ENCODE measurements at regions not wholly inside any gene's neighbourhood (a gene's known extent, or its start where the extent isn't known, plus 50 kb on each side); places are given as distances from the start of the nearest gene placed in this dataset.

- TF ChIP-seq CTCF (conservative IDR thresholded peaks at IDR 0.05) = no peak
Measured at GRCh38 chr1:177820213-177820612, 149.6 kb downstream of the SEC16B start.

GRCh38 chr1:177817937-177818875 lies 151.7 kb downstream of the SEC16B start:
- no peak overlapping the region for H3K27ac ChIP-seq
- TF ChIP-seq CTCF (conservative IDR thresholded peaks at IDR 0.05) = no peak

More at GRCh38 chr1:177820213-177820612, 149.6 kb downstream of the SEC16B start:
- H3K27ac ChIP-seq = no peak overlapping the region

GRCh38 chr1:177812650-177813049 lies 157.2 kb downstream of the SEC16B start:
- no peak for TF ChIP-seq CTCF (conservative IDR thresholded peaks at IDR 0.05)
- H3K27ac ChIP-seq = no peak overlapping the region

GRCh38 chr1:177812144-177812543 lies 157.7 kb downstream of the SEC16B start:
- no peak for TF ChIP-seq CTCF (conservative IDR thresholded peaks at IDR 0.05)
- H3K27ac ChIP-seq = no peak overlapping the region

- no peak overlapping the region for H3K27ac ChIP-seq
- no peak for TF ChIP-seq CTCF (conservative IDR thresholded peaks at IDR 0.05)
Measured at GRCh38 chr1:177811429-177811828, 158.4 kb downstream of the SEC16B start.

GRCh38 chr1:177809819-177810218 lies 160.0 kb downstream of the SEC16B start:
- no peak overlapping the region for H3K27ac ChIP-seq
- no peak for TF ChIP-seq CTCF (conservative IDR thresholded peaks at IDR 0.05)

- TF ChIP-seq CTCF (conservative IDR thresholded peaks at IDR 0.05) = no peak
Measured at GRCh38 chr1:177802304-177802703, 167.6 kb downstream of the SEC16B start.

More at GRCh38 chr1:177802304-177802703, 167.6 kb downstream of the SEC16B start:
- H3K27ac ChIP-seq = no peak overlapping the region
